WTC11 (cell line): ENCODE measurements at regions not wholly inside any gene's neighbourhood (a gene's known extent, or its start where the extent isn't known, plus 50 kb on each side); places are given as distances from the start of the nearest gene placed in this dataset.

Source experiments
- ATAC-seq: fragments of 200-7000 bp; cut with Tn5 transposase; 2 replicates; pipeline ENCODE4 v1.10.0; 2021; ENCODE audit warnings: mild to moderate bottlenecking, moderate library complexity
- CTCF ChIA-PET: fragments of 300-600 bp; sonication (Branson Sonifier 250); formaldehyde crosslinking; loops from one replicate; lab custom pipeline; 2021; ENCODE audit warnings: antibody characterized with exemption; lab: Charles Lee
- POLR2A ChIA-PET: fragments of 350-600 bp; sonication (Branson Sonifier 250); formaldehyde crosslinking; loops from one replicate; lab custom pipeline; 2021; ENCODE audit warnings: antibody characterized with exemption; lab: Charles Lee
- DNase-seq: peaks from one replicate; pipeline ENCODE4 v3.0.0; 2021; ENCODE audit warnings: low spot score
- H3K27ac Mint-ChIP-seq: 2 replicates; pipeline ENCODE4 v1.8.0; 2021; ENCODE audit warnings: mixed read lengths
- H3K27me3 Mint-ChIP-seq: 2 replicates; pipeline ENCODE4 v1.8.0; 2021; ENCODE audit warnings: low read depth, mild to moderate bottlenecking, moderate library complexity, mixed read lengths
- H3K36me3 Mint-ChIP-seq: 2 replicates; pipeline ENCODE4 v1.8.0; 2021; ENCODE audit warnings: mixed read lengths
- H3K4me1 Mint-ChIP-seq: 2 replicates; pipeline ENCODE4 v1.8.0; 2022; ENCODE audit warnings: mixed read lengths
- H3K4me3 Mint-ChIP-seq: 2 replicates; pipeline ENCODE4 v1.8.0; 2021; ENCODE audit warnings: mild to moderate bottlenecking, moderate library complexity, mixed read lengths
- H3K9me3 Mint-ChIP-seq: 2 replicates; pipeline ENCODE4 v1.8.0; 2021; ENCODE audit warnings: mixed read lengths
- CREM ChIP-seq: sonication (generic); formaldehyde crosslinking; IDR thresholded peaks from 2 replicates; pipeline ENCODE4 v1.8.1; 2022; ENCODE audit warnings: mild to moderate bottlenecking, missing genetic modification reagents, moderate library complexity
- E2F1 ChIP-seq: sonication (generic); formaldehyde crosslinking; IDR thresholded peaks from 2 replicates; pipeline ENCODE4 v1.8.0; 2022; ENCODE audit warnings: mild to moderate bottlenecking, missing genetic modification reagents
- ETV6 ChIP-seq: sonication (generic); formaldehyde crosslinking; IDR thresholded peaks from 2 replicates; pipeline ENCODE4 v1.8.1; 2022; ENCODE audit warnings: mild to moderate bottlenecking, missing genetic modification reagents
- FOXJ3 ChIP-seq: sonication (generic); formaldehyde crosslinking; IDR thresholded peaks from 2 replicates; pipeline ENCODE4 v1.9.0; 2021; ENCODE audit warnings: missing genetic modification reagents, mild to moderate bottlenecking, borderline replicate concordance
- KAT7 ChIP-seq: sonication (generic); formaldehyde crosslinking; IDR thresholded peaks from 2 replicates; pipeline ENCODE4 v1.8.1; 2023; ENCODE audit warnings: missing genetic modification reagents, mild to moderate bottlenecking, borderline replicate concordance
- NFE2L1 ChIP-seq: sonication (generic); formaldehyde crosslinking; IDR thresholded peaks from 2 replicates; pipeline ENCODE4 v1.8.1; 2023; ENCODE audit warnings: missing genetic modification reagents
- NFYB ChIP-seq: sonication (generic); formaldehyde crosslinking; conservative IDR thresholded peaks from 2 replicates; pipeline ENCODE4 v1.8.0; 2022; ENCODE audit warnings: low read depth, missing genetic modification reagents
- PREB ChIP-seq: sonication (generic); formaldehyde crosslinking; IDR thresholded peaks from 2 replicates; pipeline ENCODE4 v1.8.1; 2022; ENCODE audit warnings: mild to moderate bottlenecking, missing genetic modification reagents, moderate library complexity, borderline replicate concordance
- RELA ChIP-seq: sonication (generic); formaldehyde crosslinking; IDR thresholded peaks from 2 replicates; pipeline ENCODE4 v1.8.1; 2022; ENCODE audit warnings: missing genetic modification reagents, mild to moderate bottlenecking, borderline replicate concordance
- RORB ChIP-seq: fragments of 250-450 bp; sonication (Bioruptor Pico); IDR thresholded peaks from 2 replicates; pipeline ENCODE4 v1.9.0; 2021; ENCODE audit warnings: mild to moderate bottlenecking
- SMAD4 ChIP-seq: sonication (generic); formaldehyde crosslinking; IDR thresholded peaks from 2 replicates; pipeline ENCODE4 v1.8.0; 2022; ENCODE audit warnings: mild to moderate bottlenecking, missing genetic modification reagents
- SOX15 ChIP-seq: fragments of 250-450 bp; sonication (Bioruptor Pico); IDR thresholded peaks from 2 replicates; pipeline ENCODE4 v1.9.0; 2021; ENCODE audit warnings: mild to moderate bottlenecking
- TEAD4 ChIP-seq: sonication (generic); formaldehyde crosslinking; IDR thresholded peaks from 2 replicates; pipeline ENCODE4 v1.8.0; 2022; ENCODE audit warnings: mild to moderate bottlenecking, missing genetic modification reagents
- ZBTB21 ChIP-seq: sonication (generic); formaldehyde crosslinking; IDR thresholded peaks from 2 replicates; pipeline ENCODE4 v1.8.1; 2023; ENCODE audit warnings: mild to moderate bottlenecking, missing genetic modification reagents, borderline replicate concordance
- ZNF138 ChIP-seq: sonication (generic); formaldehyde crosslinking; conservative IDR thresholded peaks from 2 replicates; pipeline ENCODE4 v1.8.1; 2022; ENCODE audit warnings: mild to moderate bottlenecking, moderate library complexity, missing genetic modification reagents
- ZNF396 ChIP-seq: fragments of 250-450 bp; sonication (Bioruptor Pico); IDR thresholded peaks from 2 replicates; pipeline ENCODE4 v1.8.0; 2021; ENCODE audit warnings: mild to moderate bottlenecking, moderate library complexity, borderline replicate concordance
- ZNF416 ChIP-seq: fragments of 250-450 bp; sonication (Bioruptor Pico); IDR thresholded peaks from 2 replicates; pipeline ENCODE4 v1.9.0; 2021; ENCODE audit warnings: mild to moderate bottlenecking, inconsistent platforms
- ZNF423 ChIP-seq: fragments of 250-450 bp; sonication (Bioruptor Pico); IDR thresholded peaks from 2 replicates; pipeline ENCODE4 v2.1.2; 2022; ENCODE audit warnings: mild to moderate bottlenecking, moderate library complexity
- TF ChIP-seq, protein P1 (sequence below): sonication (generic); formaldehyde crosslinking; IDR thresholded peaks from 2 replicates; pipeline ENCODE4 v1.8.0; 2023; ENCODE audit warnings: missing genetic modification reagents, mild to moderate bottlenecking, borderline replicate concordance
- TF ChIP-seq, protein P2 (sequence below): sonication (generic); formaldehyde crosslinking; IDR thresholded peaks from 2 replicates; pipeline ENCODE4 v1.8.1; 2023; ENCODE audit warnings: mild to moderate bottlenecking, missing genetic modification reagents, moderate library complexity
- TF ChIP-seq, protein P3 (sequence below): fragments of 250-450 bp; sonication (Bioruptor Pico); IDR thresholded peaks from 2 replicates; pipeline ENCODE4 v1.8.0; 2021; ENCODE audit warnings: mild to moderate bottlenecking

DNA sequence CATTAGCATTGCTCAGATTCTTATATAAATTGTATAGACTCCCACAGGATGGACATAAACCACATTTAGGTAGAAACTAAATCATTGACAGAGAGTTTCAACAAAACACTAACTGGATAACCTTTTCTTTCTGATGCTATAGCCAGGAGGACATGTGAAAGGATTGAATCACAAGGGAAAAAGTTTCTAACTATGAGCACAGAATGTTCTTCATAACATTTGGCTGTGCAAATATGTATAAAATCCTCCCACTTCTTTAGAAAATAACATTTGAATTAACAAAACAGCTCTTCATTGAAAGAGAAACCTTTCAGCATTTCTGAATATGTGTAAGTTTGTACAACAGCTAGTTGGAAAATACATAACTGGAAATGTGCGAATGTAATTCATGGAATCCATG, 167.3 kb downstream of the TBX15 start:
- H3K27me3 Mint-ChIP-seq, result no peaks in the 10 kb centered on the region
- H3K9me3 Mint-ChIP-seq, result peaks cover 6% of the 10 kb centered on the region
- no peak overlapping the region for H3K27ac Mint-ChIP-seq
- CTCF ChIA-PET, result no interaction called here
- ATAC-seq (no peak), DNase-seq (no peak)
- no peak for TF ChIP-seq KAT7 (CRISPR knock-in tag)
- no peak for TF ChIP-seq RORB
- no peak for TF ChIP-seq TEAD4 (CRISPR knock-in tag)
- TF ChIP-seq, protein P1, sequence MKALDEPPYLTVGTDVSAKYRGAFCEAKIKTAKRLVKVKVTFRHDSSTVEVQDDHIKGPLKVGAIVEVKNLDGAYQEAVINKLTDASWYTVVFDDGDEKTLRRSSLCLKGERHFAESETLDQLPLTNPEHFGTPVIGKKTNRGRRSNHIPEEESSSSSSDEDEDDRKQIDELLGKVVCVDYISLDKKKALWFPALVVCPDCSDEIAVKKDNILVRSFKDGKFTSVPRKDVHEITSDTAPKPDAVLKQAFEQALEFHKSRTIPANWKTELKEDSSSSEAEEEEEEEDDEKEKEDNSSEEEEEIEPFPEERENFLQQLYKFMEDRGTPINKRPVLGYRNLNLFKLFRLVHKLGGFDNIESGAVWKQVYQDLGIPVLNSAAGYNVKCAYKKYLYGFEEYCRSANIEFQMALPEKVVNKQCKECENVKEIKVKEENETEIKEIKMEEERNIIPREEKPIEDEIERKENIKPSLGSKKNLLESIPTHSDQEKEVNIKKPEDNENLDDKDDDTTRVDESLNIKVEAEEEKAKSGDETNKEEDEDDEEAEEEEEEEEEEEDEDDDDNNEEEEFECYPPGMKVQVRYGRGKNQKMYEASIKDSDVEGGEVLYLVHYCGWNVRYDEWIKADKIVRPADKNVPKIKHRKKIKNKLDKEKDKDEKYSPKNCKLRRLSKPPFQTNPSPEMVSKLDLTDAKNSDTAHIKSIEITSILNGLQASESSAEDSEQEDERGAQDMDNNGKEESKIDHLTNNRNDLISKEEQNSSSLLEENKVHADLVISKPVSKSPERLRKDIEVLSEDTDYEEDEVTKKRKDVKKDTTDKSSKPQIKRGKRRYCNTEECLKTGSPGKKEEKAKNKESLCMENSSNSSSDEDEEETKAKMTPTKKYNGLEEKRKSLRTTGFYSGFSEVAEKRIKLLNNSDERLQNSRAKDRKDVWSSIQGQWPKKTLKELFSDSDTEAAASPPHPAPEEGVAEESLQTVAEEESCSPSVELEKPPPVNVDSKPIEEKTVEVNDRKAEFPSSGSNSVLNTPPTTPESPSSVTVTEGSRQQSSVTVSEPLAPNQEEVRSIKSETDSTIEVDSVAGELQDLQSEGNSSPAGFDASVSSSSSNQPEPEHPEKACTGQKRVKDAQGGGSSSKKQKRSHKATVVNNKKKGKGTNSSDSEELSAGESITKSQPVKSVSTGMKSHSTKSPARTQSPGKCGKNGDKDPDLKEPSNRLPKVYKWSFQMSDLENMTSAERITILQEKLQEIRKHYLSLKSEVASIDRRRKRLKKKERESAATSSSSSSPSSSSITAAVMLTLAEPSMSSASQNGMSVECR, result no peak
- TF ChIP-seq, protein P2, sequence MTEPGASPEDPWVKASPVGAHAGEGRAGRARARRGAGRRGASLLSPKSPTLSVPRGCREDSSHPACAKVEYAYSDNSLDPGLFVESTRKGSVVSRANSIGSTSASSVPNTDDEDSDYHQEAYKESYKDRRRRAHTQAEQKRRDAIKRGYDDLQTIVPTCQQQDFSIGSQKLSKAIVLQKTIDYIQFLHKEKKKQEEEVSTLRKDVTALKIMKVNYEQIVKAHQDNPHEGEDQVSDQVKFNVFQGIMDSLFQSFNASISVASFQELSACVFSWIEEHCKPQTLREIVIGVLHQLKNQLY (CRISPR knock-in tag), result no peak
- POLR2A ChIA-PET, result no interaction called here
- no peaks in the 10 kb centered on the region for H3K4me1 Mint-ChIP-seq
- no peak overlapping the region for H3K4me3 Mint-ChIP-seq
- H3K36me3 Mint-ChIP-seq, result no peaks in the 10 kb centered on the region

GRCh38 chr1:118815909-118816308, 172.2 kb downstream of the TBX15 start:
- Mint-ChIP-seq H3K27me3 (no peaks in the 10 kb centered on the region), H3K27ac (no peak overlapping the region), H3K9me3 (no peaks in the 10 kb centered on the region), H3K36me3 (no peaks in the 10 kb centered on the region), H3K4me1 (no peaks in the 10 kb centered on the region), H3K4me3 (no peak overlapping the region)
- ChIA-PET POLR2A (no interaction called here), CTCF (interaction anchor here (0.8 kb wide), 1 partner anchor 178 kb away, joined by 3 read pairs; no protein-coding TSS in a partner anchor)
- no peak for TF ChIP-seq NFE2L1 (CRISPR knock-in tag)
- no peak for TF ChIP-seq SMAD4 (CRISPR knock-in tag)
- no peak for TF ChIP-seq ZBTB21
- TF ChIP-seq ZNF138 (CRISPR knock-in tag), result no peak
- no peak for TF ChIP-seq CREM (CRISPR knock-in tag)
- TF ChIP-seq ZNF416 (CRISPR knock-in tag), result no peak
- TF ChIP-seq E2F1 (CRISPR knock-in tag), result no peak
- no peak for TF ChIP-seq SOX15 (CRISPR knock-in tag)
- no peak for TF ChIP-seq ZNF423 (CRISPR knock-in tag)
- TF ChIP-seq, protein P3, sequence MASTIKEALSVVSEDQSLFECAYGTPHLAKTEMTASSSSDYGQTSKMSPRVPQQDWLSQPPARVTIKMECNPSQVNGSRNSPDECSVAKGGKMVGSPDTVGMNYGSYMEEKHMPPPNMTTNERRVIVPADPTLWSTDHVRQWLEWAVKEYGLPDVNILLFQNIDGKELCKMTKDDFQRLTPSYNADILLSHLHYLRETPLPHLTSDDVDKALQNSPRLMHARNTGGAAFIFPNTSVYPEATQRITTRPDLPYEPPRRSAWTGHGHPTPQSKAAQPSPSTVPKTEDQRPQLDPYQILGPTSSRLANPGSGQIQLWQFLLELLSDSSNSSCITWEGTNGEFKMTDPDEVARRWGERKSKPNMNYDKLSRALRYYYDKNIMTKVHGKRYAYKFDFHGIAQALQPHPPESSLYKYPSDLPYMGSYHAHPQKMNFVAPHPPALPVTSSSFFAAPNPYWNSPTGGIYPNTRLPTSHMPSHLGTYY (CRISPR knock-in tag), result no peak
- no peak for TF ChIP-seq NFYB
- TF ChIP-seq FOXJ3 (CRISPR knock-in tag), result no peak
- no peak for TF ChIP-seq ZNF396 (CRISPR knock-in tag)
- TF ChIP-seq RELA (CRISPR knock-in tag), result no peak
- no peak for TF ChIP-seq ETV6 (CRISPR knock-in tag)
- no peak for TF ChIP-seq PREB (CRISPR knock-in tag)
- ATAC-seq, result no peak
- no peak for DNase-seq
